ENCODE measurements at regions not wholly inside any gene's neighbourhood (a gene's known extent, or its start where the extent isn't known, plus 50 kb on each side); places are given as distances from the start of the nearest gene placed in this dataset.
A peak's percentile ranks its signal among the peaks of the same experiment; 100 is the strongest.

- ChIA-PET POLR2A (interaction anchor here (0.5 kb wide), 1 partner anchor 53 kb away, joined by 3 read pairs; no protein-coding TSS in a partner anchor), CTCF (no interaction called here)
- Mint-ChIP-seq H3K27ac (no peak overlapping the region), H3K36me3 (0 out of 2 replicates have a peak, but pooled peaks cover 2% of the 10 kb centered on the region), H3K4me1 (peaks cover 18% of the 10 kb centered on the region), H3K27me3 (ENCODE audit: low read depth) (no peaks in the 10 kb centered on the region), H3K9me3 (peaks cover 11% of the 10 kb centered on the region), H3K4me3 (no peak overlapping the region)
- TF ChIP-seq FOXJ3 (CRISPR knock-in tag; IDR thresholded peaks at IDR 0.05; ENCODE audit: borderline replicate concordance), result no peak
- 0 out of 2 replicates have a peak, but pooled peaks have one; percentile 15 for TF ChIP-seq CTCF (IDR thresholded peaks at IDR 0.05)
- TF ChIP-seq JUN (CRISPR knock-in tag; IDR thresholded peaks at IDR 0.05), result no peak
- DNase-seq (ENCODE audit: low spot score) (no peak), ATAC-seq (peak; percentile 72)
Measured at GRCh38 chr5:165881259-165881658, 2375.8 kb downstream of the MAT2B start.

GRCh38 chr5:165882099-165882498, 2376.7 kb downstream of the MAT2B start:
- Mint-ChIP-seq H3K4me1 (peaks cover 19% of the 10 kb centered on the region), H3K36me3 (0 out of 2 replicates have a peak, but pooled peaks cover 2% of the 10 kb centered on the region), H3K27ac (no peak overlapping the region), H3K9me3 (peaks cover 14% of the 10 kb centered on the region), H3K27me3 (ENCODE audit: low read depth) (no peaks in the 10 kb centered on the region), H3K4me3 (no peak overlapping the region)
- POLR2A ChIA-PET, result no interaction called here
- ATAC-seq, result no peak
- TF ChIP-seq GABPB1 (CRISPR knock-in tag; IDR thresholded peaks at IDR 0.05) (no peak), CREB1 (CRISPR knock-in tag; IDR thresholded peaks at IDR 0.05) (no peak), ARID4B (CRISPR knock-in tag; IDR thresholded peaks at IDR 0.05; ENCODE audit: borderline replicate concordance) (no peak), MAX (CRISPR knock-in tag; IDR thresholded peaks at IDR 0.05) (no peak), SMAD3 (CRISPR knock-in tag; IDR thresholded peaks at IDR 0.05; ENCODE audit: borderline replicate concordance) (no peak), FOXK1 (CRISPR knock-in tag; IDR thresholded peaks at IDR 0.05) (no peak)
- CTCF ChIA-PET, result no interaction called here
- no peak for DNase-seq (ENCODE audit: low spot score)

- H3K4me3 Mint-ChIP-seq, result no peak overlapping the region
- H3K36me3 Mint-ChIP-seq, result no peaks in the 10 kb centered on the region
- H3K27ac Mint-ChIP-seq, result no peak overlapping the region; the same call in 1 of the 2 replicates
- ChIA-PET CTCF (no interaction called here), POLR2A (no interaction called here)
- DNase-seq (ENCODE audit: low spot score), result no peak
- peaks cover 19% of the 10 kb centered on the region for H3K4me1 Mint-ChIP-seq
- H3K9me3 Mint-ChIP-seq, result peaks cover 7% of the 10 kb centered on the region; the same call in 1 of the 2 replicates
- H3K27me3 Mint-ChIP-seq (ENCODE audit: low read depth), result no peaks in the 10 kb centered on the region
- ATAC-seq, result no peak
- TF ChIP-seq ATF2 (CRISPR knock-in tag; IDR thresholded peaks at IDR 0.05; ENCODE audit: borderline replicate concordance, low read depth), result no peak
- no peak for TF ChIP-seq FOXJ3 (CRISPR knock-in tag; IDR thresholded peaks at IDR 0.05; ENCODE audit: borderline replicate concordance)
- TF ChIP-seq ZNF317 (CRISPR knock-in tag; IDR thresholded peaks at IDR 0.05; ENCODE audit: borderline replicate concordance, low read depth), result no peak
- no peak for TF ChIP-seq NR2C2 (CRISPR knock-in tag; IDR thresholded peaks at IDR 0.05)
- no peak for TF ChIP-seq ZMAT4 (CRISPR knock-in tag; IDR thresholded peaks at IDR 0.05)
- no peak for TF ChIP-seq MYBL2 (CRISPR knock-in tag; IDR thresholded peaks at IDR 0.05)
- no peak for TF ChIP-seq GRHL2 (CRISPR knock-in tag; IDR thresholded peaks at IDR 0.05; ENCODE audit: insufficient replicate concordance, severe bottlenecking)
- TF ChIP-seq PREB (CRISPR knock-in tag; IDR thresholded peaks at IDR 0.05; ENCODE audit: borderline replicate concordance), result no peak
- no peak for TF ChIP-seq ZNF425 (CRISPR knock-in tag; conservative IDR thresholded peaks at IDR 0.05)
- TF ChIP-seq ZNF219 (CRISPR knock-in tag; IDR thresholded peaks at IDR 0.05; ENCODE audit: borderline replicate concordance), result no peak
- TF ChIP-seq TEAD1 (CRISPR knock-in tag; IDR thresholded peaks at IDR 0.05), result no peak
Measured at GRCh38 chr5:165885623-165886350, 2380.4 kb downstream of the MAT2B start.
